Stimulated activated CD8-positive, alpha-beta memory T cell treated with anti-CD3 and anti-CD28 coated beads, Interleukin-7, amount 100 ng/mL, for 4 hours (primary cell): ENCODE measurements at regions not wholly inside any gene's neighbourhood (a gene's known extent, or its start where the extent isn't known, plus 50 kb on each side); places are given as distances from the start of the nearest gene placed in this dataset.

Experiments used
- DNase-seq, 2 donors: peaks; one replicate each; pipeline ENCODE4 v3.0.0-alpha.2; 2020; ENCODE audit warnings: low read depth in 2 of 2

GRCh38 chr7:114755856-114756255 is 166.0 kb upstream of the MDFIC start:
- no peak for DNase-seq

- DNase-seq, result no peak
These were observed 163.2 kb upstream of the MDFIC start for GRCh38 chr7:114758661-114759227.

GRCh38 chr7:114759347-114760062 is 162.4 kb upstream of the MDFIC start:
- no peak for DNase-seq

GRCh38 chr7:114760477-114760876 is 161.4 kb upstream of the MDFIC start:
- DNase-seq, result no peak

- DNase-seq, result no peak
These were observed 159.9 kb upstream of the MDFIC start for GRCh38 chr7:114761973-114762372.

GRCh38 chr7:114765331-114766040 is 156.4 kb upstream of the MDFIC start:
- DNase-seq, result no peak

- DNase-seq, result no peak
These were observed 155.9 kb upstream of the MDFIC start for GRCh38 chr7:114766041-114766356.

- DNase-seq, result no peak
These were observed 144.6 kb upstream of the MDFIC start for GRCh38 chr7:114777288-114777687.

GRCh38 chr7:114783508-114783907 is 138.4 kb upstream of the MDFIC start:
- DNase-seq, result no peak

GRCh38 chr7:114784177-114784576 is 137.7 kb upstream of the MDFIC start:
- no peak for DNase-seq

- no peak for DNase-seq
These were observed 137.1 kb upstream of the MDFIC start for GRCh38 chr7:114784746-114785145.

GRCh38 chr7:114785496-114785895 is 136.4 kb upstream of the MDFIC start:
- DNase-seq, result no peak

GRCh38 chr7:114786455-114786854 is 135.4 kb upstream of the MDFIC start:
- no peak for DNase-seq

GRCh38 chr7:114787556-114787955 is 134.3 kb upstream of the MDFIC start:
- DNase-seq, result no peak

GRCh38 chr7:114788706-114789105 is 133.2 kb upstream of the MDFIC start:
- no peak for DNase-seq

GRCh38 chr7:114789161-114789560 is 132.7 kb upstream of the MDFIC start:
- no peak for DNase-seq

- no peak for DNase-seq
These were observed 132.0 kb upstream of the MDFIC start for GRCh38 chr7:114789871-114790311.

- no peak for DNase-seq
These were observed 131.4 kb upstream of the MDFIC start for GRCh38 chr7:114790521-114790920.

- no peak for DNase-seq
These were observed 130.1 kb upstream of the MDFIC start for GRCh38 chr7:114791771-114792170.

- DNase-seq, result no peak
These were observed 128.6 kb upstream of the MDFIC start for GRCh38 chr7:114793155-114793845.

- no peak for DNase-seq
These were observed 126.4 kb upstream of the MDFIC start for GRCh38 chr7:114795475-114795874.

GRCh38 chr7:114799628-114800028 is 122.3 kb upstream of the MDFIC start:
- no peak for DNase-seq

GRCh38 chr7:114802632-114803031 is 119.3 kb upstream of the MDFIC start:
- no peak for DNase-seq
